ENCODE measurements at regions not wholly inside any gene's neighbourhood (a gene's known extent, or its start where the extent isn't known, plus 50 kb on each side); places are given as distances from the start of the nearest gene placed in this dataset.

DNA sequence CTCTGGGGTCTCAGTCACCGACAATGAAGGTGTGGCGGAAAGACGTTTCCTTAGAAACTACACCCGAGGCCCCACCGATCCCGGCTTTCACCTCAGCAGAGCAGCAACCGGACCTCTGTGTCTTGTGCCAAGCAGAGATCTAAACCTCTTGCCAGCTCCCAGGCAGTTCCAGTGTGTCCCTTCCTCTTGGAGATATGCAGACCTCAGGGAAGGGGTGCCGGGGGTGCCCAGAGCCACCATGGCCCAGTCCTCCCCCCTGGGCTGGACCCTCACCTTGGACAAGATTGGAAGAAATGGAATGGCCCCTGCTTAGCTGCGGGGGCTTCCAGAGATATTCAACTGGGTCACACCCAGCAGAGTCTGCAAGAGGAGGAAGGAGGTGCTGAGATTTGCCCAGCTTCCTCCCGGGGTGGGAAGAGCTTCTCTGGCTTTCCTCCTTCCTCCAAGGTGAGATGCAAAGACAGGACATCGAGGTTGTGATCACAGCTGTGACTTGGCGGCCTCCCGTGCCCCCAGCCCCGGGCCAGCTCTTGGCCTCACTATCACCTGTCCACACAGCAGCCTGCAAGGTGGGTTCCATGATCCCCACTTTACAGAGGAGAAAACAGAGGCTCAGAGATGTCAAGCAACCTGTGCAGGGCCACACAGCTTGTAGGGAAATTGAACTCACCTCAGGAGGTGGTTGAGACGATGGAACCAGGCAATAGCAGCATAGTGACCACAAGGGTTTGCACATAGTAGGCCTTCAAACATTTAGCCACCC lies 281.7 kb upstream of the RTL1 start:
- Histone ChIP-seq H3K36me3 (ENCODE audit: control insufficient read depth, insufficient read depth, low read length) (no peaks in the 10 kb centered on the region), H3K9me3 (ENCODE audit: control insufficient read depth, insufficient read depth, low read length) (peaks cover 4% of the 10 kb centered on the region), H3K27me3 (ENCODE audit: control insufficient read depth, insufficient read depth, low read length) (no peaks in the 10 kb centered on the region), H3K27ac (ENCODE audit: low read length) (no peak overlapping the region), H3K4me3 (ENCODE audit: low read length) (no peak overlapping the region), H3K4me1 (ENCODE audit: control insufficient read depth, insufficient read depth, low read length) (no peaks in the 10 kb centered on the region)
- intact Hi-C loops (cut with micrococcal nuclease) = no loop called here
- peaks cover 5 to 9% of the 10 kb centered on the region in 2 donors for H3K27me3 Mint-ChIP-seq (ENCODE audit: low read depth in 2 of 2)
- DNase-seq (no peak), ATAC-seq (no peak)
- TF ChIP-seq, protein P1, sequence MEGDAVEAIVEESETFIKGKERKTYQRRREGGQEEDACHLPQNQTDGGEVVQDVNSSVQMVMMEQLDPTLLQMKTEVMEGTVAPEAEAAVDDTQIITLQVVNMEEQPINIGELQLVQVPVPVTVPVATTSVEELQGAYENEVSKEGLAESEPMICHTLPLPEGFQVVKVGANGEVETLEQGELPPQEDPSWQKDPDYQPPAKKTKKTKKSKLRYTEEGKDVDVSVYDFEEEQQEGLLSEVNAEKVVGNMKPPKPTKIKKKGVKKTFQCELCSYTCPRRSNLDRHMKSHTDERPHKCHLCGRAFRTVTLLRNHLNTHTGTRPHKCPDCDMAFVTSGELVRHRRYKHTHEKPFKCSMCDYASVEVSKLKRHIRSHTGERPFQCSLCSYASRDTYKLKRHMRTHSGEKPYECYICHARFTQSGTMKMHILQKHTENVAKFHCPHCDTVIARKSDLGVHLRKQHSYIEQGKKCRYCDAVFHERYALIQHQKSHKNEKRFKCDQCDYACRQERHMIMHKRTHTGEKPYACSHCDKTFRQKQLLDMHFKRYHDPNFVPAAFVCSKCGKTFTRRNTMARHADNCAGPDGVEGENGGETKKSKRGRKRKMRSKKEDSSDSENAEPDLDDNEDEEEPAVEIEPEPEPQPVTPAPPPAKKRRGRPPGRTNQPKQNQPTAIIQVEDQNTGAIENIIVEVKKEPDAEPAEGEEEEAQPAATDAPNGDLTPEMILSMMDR (IDR thresholded peaks at IDR 0.05) = no peak
- H3K27ac Mint-ChIP-seq = no peak overlapping the region
- H3K9me3 Mint-ChIP-seq = no peaks in the 10 kb centered on the region
- H3K36me3 Mint-ChIP-seq = no peaks in the 10 kb centered on the region
- WGBS (ENCODE audit: insufficient coverage) = 83% methylated on average over 15 of the region's 15 CpGs
- H3K4me3 Mint-ChIP-seq = no peak overlapping the region
- H3K4me1 Mint-ChIP-seq = no peaks in the 10 kb centered on the region

DNA sequence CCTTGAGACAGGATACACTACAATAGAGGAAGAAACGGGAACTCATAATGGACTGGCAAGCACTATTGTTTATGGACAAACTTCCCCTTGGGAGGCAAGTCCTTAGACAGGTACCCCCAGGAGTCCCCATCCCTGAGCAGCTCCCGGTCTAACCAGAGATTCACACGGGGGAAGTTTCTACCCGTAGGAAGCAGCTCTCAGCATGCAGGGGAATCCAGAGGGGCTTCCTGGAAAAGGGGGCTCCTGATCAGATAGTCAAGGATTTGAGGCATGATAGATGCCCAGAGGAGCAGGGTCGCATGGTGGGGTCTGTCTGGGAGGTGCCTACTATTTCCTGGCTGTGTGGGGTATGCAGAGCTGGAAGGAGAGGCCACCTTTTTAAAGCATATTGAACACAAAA lies 282.4 kb upstream of the RTL1 start:
- no peak overlapping the region for H3K27ac ChIP-seq (ENCODE audit: low read length)
- H3K9me3 ChIP-seq (ENCODE audit: control insufficient read depth, insufficient read depth, low read length) = peaks cover 4% of the 10 kb centered on the region
- intact Hi-C loops (cut with micrococcal nuclease) = no loop called here
- 75% methylated on average over 5 of the region's 5 CpGs for WGBS (ENCODE audit: insufficient coverage)
- no peak for ATAC-seq
- Mint-ChIP-seq H3K27me3 (ENCODE audit: low read depth in 2 of 2) (peaks cover 5 to 9% of the 10 kb centered on the region in 2 donors), H3K9me3 (no peaks in the 10 kb centered on the region), H3K4me1 (no peaks in the 10 kb centered on the region), H3K4me3 (no peak overlapping the region), H3K27ac (no peak overlapping the region), H3K36me3 (no peaks in the 10 kb centered on the region)
- no peaks in the 10 kb centered on the region for H3K36me3 ChIP-seq (ENCODE audit: control insufficient read depth, insufficient read depth, low read length)
- H3K4me1 ChIP-seq (ENCODE audit: control insufficient read depth, insufficient read depth, low read length) = no peaks in the 10 kb centered on the region
- H3K4me3 ChIP-seq (ENCODE audit: low read length) = no peak overlapping the region
- no peak for DNase-seq
- TF ChIP-seq, protein P1 (IDR thresholded peaks at IDR 0.05) = no peak
- no peaks in the 10 kb centered on the region for H3K27me3 ChIP-seq (ENCODE audit: control insufficient read depth, insufficient read depth, low read length)

- Histone ChIP-seq H3K36me3 (ENCODE audit: control insufficient read depth, insufficient read depth, low read length) (no peaks in the 10 kb centered on the region), H3K4me1 (ENCODE audit: control insufficient read depth, insufficient read depth, low read length) (no peaks in the 10 kb centered on the region), H3K9me3 (ENCODE audit: control insufficient read depth, insufficient read depth, low read length) (peaks cover 4% of the 10 kb centered on the region), H3K27me3 (ENCODE audit: control insufficient read depth, insufficient read depth, low read length) (no peaks in the 10 kb centered on the region), H3K27ac (ENCODE audit: low read length) (no peak overlapping the region), H3K4me3 (ENCODE audit: low read length) (no peak overlapping the region)
- TF ChIP-seq, protein P1 (IDR thresholded peaks at IDR 0.05) = no peak
- WGBS (ENCODE audit: insufficient coverage) = 93% methylated on average over 8 of the region's 8 CpGs
- DNase-seq (no peak), ATAC-seq (no peak)
- Mint-ChIP-seq H3K9me3 (no peaks in the 10 kb centered on the region), H3K27me3 (ENCODE audit: low read depth in 2 of 2) (peaks cover 5 to 9% of the 10 kb centered on the region in 2 donors), H3K36me3 (no peaks in the 10 kb centered on the region), H3K4me1 (no peaks in the 10 kb centered on the region), H3K4me3 (no peak overlapping the region), H3K27ac (no peak overlapping the region)
- intact Hi-C loops (cut with micrococcal nuclease) = no loop called here
These were observed 283.0 kb upstream of the RTL1 start for GRCh38 chr14:101186544-101186943.
